PFSK-1 (cell line): ENCODE measurements at regions not wholly inside any gene's neighbourhood (a gene's known extent, or its start where the extent isn't known, plus 50 kb on each side); places are given as distances from the start of the nearest gene placed in this dataset.

Experiments
- FOXP2 ChIP-seq: optimal IDR thresholded peaks from 2 replicates; pipeline ENCODE3; 2011; ENCODE audit warnings: borderline replicate concordance, control low read depth, inconsistent platforms; ENCODE audit not compliant: insufficient read depth; ENCODE audit errors: extremely low read length, extremely low read depth
- POLR2AphosphoS5 ChIP-seq: IDR thresholded peaks from 2 replicates; pipeline ENCODE4 v1.6.1; 2012; ENCODE audit warnings: low read depth, mild to moderate bottlenecking, control low read depth, low read length, moderate library complexity
- REST ChIP-seq, 2 experiments: IDR thresholded peaks; 2 replicates each; pipeline versions ENCODE4 v1.6.1 to v1.8.0; 2011 to 2012; ENCODE audit warnings: low read depth in 2 of 2, low read length in 2 of 2, control low read depth in 1 of 2, inconsistent platforms in 1 of 2, mild to moderate bottlenecking in 1 of 2, moderate library complexity in 1 of 2; ENCODE audit not compliant: insufficient read depth in 1 of 2
- SIN3A ChIP-seq: IDR thresholded peaks from 2 replicates; pipeline ENCODE4 v1.6.1; 2012; ENCODE audit warnings: mild to moderate bottlenecking, low read length, moderate library complexity, borderline replicate concordance; ENCODE audit not compliant: insufficient read depth
- TAF1 ChIP-seq: IDR thresholded peaks from 2 replicates; pipeline ENCODE4 v1.6.1; 2012; ENCODE audit warnings: low read length, control low read depth, borderline replicate concordance; ENCODE audit not compliant: insufficient read depth

GRCh38 chr13:80599765-80600164, 258.8 kb upstream of the SPRY2 start:
- TF ChIP-seq FOXP2 (no peak), POLR2AphosphoS5 (no peak), SIN3A (no peak), TAF1 (no peak), REST (IDR thresholded peaks at IDR 0.05; ENCODE audit: insufficient read depth in 1 of 2, low read depth in 2 of 2, low read length in 2 of 2) (no peak)

DNA sequence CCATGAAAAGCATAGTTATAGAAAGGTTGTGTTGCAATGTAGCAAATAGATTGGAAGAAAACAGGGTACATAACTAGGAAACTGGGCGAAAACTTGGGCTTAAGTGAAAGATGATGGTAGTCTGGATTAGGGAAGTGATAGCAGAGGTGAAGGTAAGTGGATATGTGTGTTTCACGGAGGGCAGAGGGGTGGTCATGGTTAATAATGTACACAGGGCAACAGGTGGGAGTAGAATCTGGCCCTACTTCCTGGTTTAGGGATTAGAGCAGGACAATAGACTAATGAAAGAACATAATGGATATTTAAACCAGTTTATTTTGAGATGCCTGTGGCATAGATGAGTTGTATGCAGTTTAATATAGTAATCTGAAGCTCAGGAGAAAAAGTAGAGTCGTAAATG, 257.3 kb upstream of the SPRY2 start:
- no peak for TF ChIP-seq SIN3A
- no peak for TF ChIP-seq POLR2AphosphoS5
- no peak for TF ChIP-seq TAF1
- TF ChIP-seq FOXP2: no peak
- TF ChIP-seq REST (IDR thresholded peaks at IDR 0.05; ENCODE audit: insufficient read depth in 1 of 2, low read depth in 2 of 2, low read length in 2 of 2): no peak

DNA sequence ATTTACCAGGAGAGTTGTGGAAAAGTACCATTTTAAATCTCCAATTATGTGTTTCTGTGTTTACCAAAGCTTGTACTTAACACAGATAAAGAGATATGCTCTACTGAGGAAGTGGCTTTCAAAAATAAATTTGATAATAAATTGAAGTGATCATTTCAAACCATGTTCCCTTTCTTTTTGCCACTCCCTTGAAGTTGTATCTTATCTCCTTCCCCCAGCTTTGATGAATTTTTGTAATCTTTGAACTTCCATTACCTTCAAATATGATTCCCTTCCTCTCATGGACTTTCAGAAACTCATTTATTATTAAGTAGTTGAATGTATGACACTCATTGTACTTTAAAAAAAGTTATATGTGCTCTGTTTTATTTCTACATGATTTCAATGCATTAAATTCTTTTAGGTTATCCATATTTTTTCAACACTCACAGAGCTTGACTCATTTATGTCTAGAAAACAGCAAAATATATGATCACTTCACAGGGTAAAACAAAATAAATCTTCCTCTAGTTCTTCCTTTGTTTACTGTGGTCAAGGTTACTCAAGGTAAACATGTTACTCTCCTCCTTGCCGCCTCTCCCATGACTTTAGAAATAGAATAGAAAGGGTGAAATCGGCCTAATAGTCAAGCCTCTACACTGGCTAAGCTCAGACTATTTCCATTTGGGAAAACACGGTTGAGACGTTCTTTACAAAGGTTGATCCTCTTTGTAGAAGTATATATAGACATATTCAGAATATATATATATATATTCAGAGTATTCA, 251.2 kb upstream of the SPRY2 start:
- TF ChIP-seq SIN3A (no peak), REST (IDR thresholded peaks at IDR 0.05; ENCODE audit: insufficient read depth in 1 of 2, low read depth in 2 of 2, low read length in 2 of 2) (no peak), TAF1 (no peak), POLR2AphosphoS5 (no peak), FOXP2 (no peak)

GRCh38 chr13:80590551-80590950, 249.6 kb upstream of the SPRY2 start:
- TF ChIP-seq TAF1 (no peak), POLR2AphosphoS5 (no peak), FOXP2 (no peak)

GRCh38 chr13:80586356-80586755, 245.4 kb upstream of the SPRY2 start:
- TF ChIP-seq POLR2AphosphoS5 (no peak), FOXP2 (no peak), SIN3A (no peak), REST (IDR thresholded peaks at IDR 0.05; ENCODE audit: insufficient read depth in 1 of 2, low read depth in 2 of 2, low read length in 2 of 2) (no peak), TAF1 (no peak)
